Keratinocyte (primary cell): ENCODE measurements at regions not wholly inside any gene's neighbourhood (a gene's known extent, or its start where the extent isn't known, plus 50 kb on each side); places are given as distances from the start of the nearest gene placed in this dataset.

Experiments
- DNase-seq: peaks from one replicate; pipeline ENCODE4 v3.0.0-alpha.2; 2011; ENCODE audit warnings: low read depth, missing footprints, low spot score
- FAIRE-seq: peaks from 2 replicates; lab custom pipeline; 2011; peaks lifted over from hg19 to GRCh38; lab: Jason Lieb, UNC
- H2AFZ ChIP-seq: 2 replicates; pipeline ENCODE4 v1.6.0; 2012; ENCODE audit warnings: low read length, control low read depth, inconsistent platforms; ENCODE audit not compliant: control insufficient read depth
- H3K27ac ChIP-seq: 2 replicates; pipeline ENCODE4 v1.5.1; 2011; ENCODE audit warnings: low read length; ENCODE audit not compliant: control insufficient read depth, insufficient read depth
- H3K27me3 ChIP-seq: 3 replicates; pipeline ENCODE4 v1.6.0; 2011; ENCODE audit warnings: low read length; ENCODE audit not compliant: control insufficient read depth, insufficient read depth; ENCODE audit errors: extremely low read depth
- H3K36me3 ChIP-seq, 2 experiments: 2 replicates in 1 of 2; 3 replicates in 1 of 2; pipeline ENCODE4 v1.5.1; 2011; ENCODE audit warnings: low read length in 2 of 2, mild to moderate bottlenecking in 1 of 2; ENCODE audit not compliant: control insufficient read depth in 2 of 2, insufficient read depth in 2 of 2; ENCODE audit errors: extremely low read depth in 1 of 2
- H3K4me1 ChIP-seq: 3 replicates; pipeline ENCODE4 v1.5.1; 2011; ENCODE audit warnings: low read length; ENCODE audit not compliant: control insufficient read depth, insufficient read depth; ENCODE audit errors: extremely low read depth
- H3K4me2 ChIP-seq: 3 replicates; pipeline ENCODE4 v1.6.0; 2011; ENCODE audit warnings: low read depth, low read length; ENCODE audit not compliant: control insufficient read depth, insufficient read depth; ENCODE audit errors: extremely low read depth
- H3K4me3 ChIP-seq, 3 experiments: fragments of 200-600 bp in 1 of 3; sonication (generic) in 1 of 3; 2 replicates in 2 of 3; 3 replicates in 1 of 3; pipeline ENCODE4 v1.5.1; 2011 to 2016; ENCODE audit warnings: low read length in 3 of 3, mild to moderate bottlenecking in 3 of 3, control low read depth in 2 of 3, inconsistent platforms in 1 of 3, low read depth in 1 of 3, mixed read lengths in 1 of 3, mixed run types in 1 of 3, moderate library complexity in 1 of 3; ENCODE audit not compliant: control insufficient read depth in 2 of 3, insufficient read depth in 2 of 3; ENCODE audit errors: extremely low read depth in 1 of 3
- H3K79me2 ChIP-seq: 2 replicates; pipeline ENCODE4 v1.6.0; 2012; ENCODE audit warnings: low read length; ENCODE audit not compliant: control insufficient read depth, insufficient read depth
- H3K9ac ChIP-seq: 3 replicates; pipeline ENCODE4 v1.6.0; 2011; ENCODE audit warnings: low read length; ENCODE audit not compliant: control insufficient read depth, insufficient read depth; ENCODE audit errors: extremely low read depth
- H3K9me1 ChIP-seq: 3 replicates; pipeline ENCODE4 v1.6.0; 2011; ENCODE audit warnings: low read length; ENCODE audit not compliant: control insufficient read depth, insufficient read depth; ENCODE audit errors: extremely low read depth
- H3K9me3 ChIP-seq: 2 replicates; pipeline ENCODE4 v1.5.1; 2012; ENCODE audit warnings: low read depth, low read length; ENCODE audit not compliant: control insufficient read depth
- H4K20me1 ChIP-seq: 3 replicates; pipeline ENCODE4 v1.6.0; 2011; ENCODE audit warnings: low read length; ENCODE audit not compliant: control insufficient read depth, insufficient read depth; ENCODE audit errors: extremely low read depth
- EZH2 ChIP-seq: IDR thresholded peaks from one replicate; pipeline ENCODE4 v1.6.1; 2012; ENCODE audit warnings: inconsistent platforms, mild to moderate bottlenecking, low read length, moderate library complexity
- dilution Hi-C: fragments of 300-500 bp; cut with MboI; formaldehyde crosslinking; loops from one replicate; pipeline ENCODE4 v1.7.0; 2020; ENCODE audit warnings: low sequenced_read_pairs; ENCODE audit not compliant: extremely low pct_ligation_motif_present
- TF ChIP-seq, protein P1 (sequence below), 3 experiments: IDR thresholded peaks in 1 of 3; conservative IDR thresholded peaks in 1 of 3; optimal IDR thresholded peaks in 1 of 3; 2 replicates in 2 of 3; 3 replicates in 1 of 3; pipeline versions ENCODE3 to v1.5.1; 2011; ENCODE audit warnings: low read length in 3 of 3, mild to moderate bottlenecking in 3 of 3, moderate library complexity in 2 of 3, control low read depth in 1 of 3, inconsistent platforms in 1 of 3; ENCODE audit not compliant: insufficient read depth in 2 of 3; ENCODE audit errors: extremely low read depth in 1 of 3

DNA sequence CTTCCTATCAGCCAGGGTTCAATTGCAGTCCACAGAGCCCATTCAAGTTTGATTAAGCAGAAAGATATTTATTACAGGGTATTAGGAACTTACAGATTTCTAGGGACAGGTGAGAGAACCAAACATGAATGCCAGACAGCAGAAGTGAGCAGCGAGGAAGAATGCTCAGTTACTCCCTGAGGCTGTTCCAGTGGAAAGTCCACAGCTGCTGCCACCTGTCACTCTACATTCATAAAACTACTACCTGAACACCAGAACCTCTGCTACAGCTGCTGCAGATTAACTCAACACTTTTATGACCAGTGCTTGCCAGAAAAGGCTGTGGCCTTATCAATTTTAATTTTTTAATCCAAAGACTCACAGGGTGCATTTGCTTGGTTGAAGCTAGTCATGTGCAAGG lies 325.4 kb upstream of the ONECUT1 start:
- H3K4me2 ChIP-seq: no peak overlapping the region
- DNase-seq (no peak), FAIRE-seq (no peak)
- no peaks in the 10 kb centered on the region for H4K20me1 ChIP-seq
- H3K4me3 ChIP-seq: no peak overlapping the region
- H3K36me3 ChIP-seq: no peaks in the 10 kb centered on the region
- no peaks in the 10 kb centered on the region for H3K9me1 ChIP-seq
- dilution Hi-C loops: no loop called here
- H3K27me3 ChIP-seq: no peaks in the 10 kb centered on the region
- no peaks in the 10 kb centered on the region for H3K9me3 ChIP-seq
- no peak overlapping the region for H3K9ac ChIP-seq
- H3K79me2 ChIP-seq: no peaks in the 10 kb centered on the region
- H3K4me1 ChIP-seq: no peaks in the 10 kb centered on the region
- H3K27ac ChIP-seq: no peak overlapping the region
- TF ChIP-seq, protein P1, sequence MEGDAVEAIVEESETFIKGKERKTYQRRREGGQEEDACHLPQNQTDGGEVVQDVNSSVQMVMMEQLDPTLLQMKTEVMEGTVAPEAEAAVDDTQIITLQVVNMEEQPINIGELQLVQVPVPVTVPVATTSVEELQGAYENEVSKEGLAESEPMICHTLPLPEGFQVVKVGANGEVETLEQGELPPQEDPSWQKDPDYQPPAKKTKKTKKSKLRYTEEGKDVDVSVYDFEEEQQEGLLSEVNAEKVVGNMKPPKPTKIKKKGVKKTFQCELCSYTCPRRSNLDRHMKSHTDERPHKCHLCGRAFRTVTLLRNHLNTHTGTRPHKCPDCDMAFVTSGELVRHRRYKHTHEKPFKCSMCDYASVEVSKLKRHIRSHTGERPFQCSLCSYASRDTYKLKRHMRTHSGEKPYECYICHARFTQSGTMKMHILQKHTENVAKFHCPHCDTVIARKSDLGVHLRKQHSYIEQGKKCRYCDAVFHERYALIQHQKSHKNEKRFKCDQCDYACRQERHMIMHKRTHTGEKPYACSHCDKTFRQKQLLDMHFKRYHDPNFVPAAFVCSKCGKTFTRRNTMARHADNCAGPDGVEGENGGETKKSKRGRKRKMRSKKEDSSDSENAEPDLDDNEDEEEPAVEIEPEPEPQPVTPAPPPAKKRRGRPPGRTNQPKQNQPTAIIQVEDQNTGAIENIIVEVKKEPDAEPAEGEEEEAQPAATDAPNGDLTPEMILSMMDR (optimal IDR thresholded peaks at IDR 0.05 in 1 of 3, IDR thresholded peaks at IDR 0.05 in 1 of 3, conservative IDR thresholded peaks at IDR 0.05 in 1 of 3; ENCODE audit: extremely low read depth in 1 of 3, insufficient read depth in 2 of 3, low read length in 3 of 3): no peak
- TF ChIP-seq EZH2: no peak
- no peak overlapping the region for H2AFZ ChIP-seq

DNA sequence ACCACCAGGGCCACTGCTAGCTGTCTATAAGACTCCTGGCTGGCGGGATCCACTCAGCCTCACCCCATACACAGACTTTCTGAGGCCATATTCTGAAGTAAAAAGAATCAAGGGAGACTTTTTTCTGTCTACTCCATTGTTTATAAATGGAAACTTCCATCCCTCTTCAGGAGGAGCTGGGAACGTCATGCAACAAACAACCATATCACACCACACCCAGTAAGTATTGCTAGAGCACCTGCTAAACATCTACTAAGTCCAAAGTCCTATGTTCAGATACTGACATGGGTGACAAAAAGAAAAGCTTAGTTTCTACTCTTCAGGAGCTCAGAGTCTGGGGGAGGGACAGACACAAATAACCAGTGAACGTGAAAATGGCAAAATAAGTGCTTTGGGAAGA lies 324.8 kb upstream of the ONECUT1 start:
- no peaks in the 10 kb centered on the region for H3K79me2 ChIP-seq
- H2AFZ ChIP-seq: no peak overlapping the region
- no peak for FAIRE-seq
- DNase-seq: no peak
- H3K4me2 ChIP-seq: no peak overlapping the region
- H3K27ac ChIP-seq: no peak overlapping the region
- H3K9me1 ChIP-seq: no peaks in the 10 kb centered on the region
- no peak for TF ChIP-seq EZH2
- TF ChIP-seq, protein P1 (optimal IDR thresholded peaks at IDR 0.05 in 1 of 3, IDR thresholded peaks at IDR 0.05 in 1 of 3, conservative IDR thresholded peaks at IDR 0.05 in 1 of 3; ENCODE audit: extremely low read depth in 1 of 3, insufficient read depth in 2 of 3, low read length in 3 of 3): no peak
- no peaks in the 10 kb centered on the region for H3K9me3 ChIP-seq
- H3K4me1 ChIP-seq: no peaks in the 10 kb centered on the region
- dilution Hi-C loops: no loop called here
- no peak overlapping the region for H3K9ac ChIP-seq
- H4K20me1 ChIP-seq: no peaks in the 10 kb centered on the region
- H3K27me3 ChIP-seq: no peaks in the 10 kb centered on the region
- no peaks in the 10 kb centered on the region for H3K36me3 ChIP-seq
- no peak overlapping the region for H3K4me3 ChIP-seq
